CD4-positive, alpha-beta T cell (primary cell): ENCODE measurements at regions not wholly inside any gene's neighbourhood (a gene's known extent, or its start where the extent isn't known, plus 50 kb on each side); places are given as distances from the start of the nearest gene placed in this dataset.

Source experiments
- ATAC-seq: fragments of 200-7000 bp; cut with Tn5 transposase; one replicate; pipeline ENCODE4 v1.10.0; 2022; ENCODE audit warnings: mild to moderate bottlenecking; ENCODE audit not compliant: poor library complexity
- CTCF ChIA-PET: fragments of 350-600 bp; sonication (Branson Sonifier 250); formaldehyde crosslinking; loops from one replicate; lab custom pipeline; 2021; ENCODE audit warnings: antibody characterized with exemption, inconsistent platforms; lab: Charles Lee
- POLR2A ChIA-PET: fragments of 350-600 bp; sonication (Branson Sonifier 250); formaldehyde crosslinking; loops from one replicate; lab custom pipeline; 2021; ENCODE audit warnings: antibody characterized with exemption, inconsistent platforms; lab: Charles Lee
- DNase-seq, 14 experiments: peaks; one replicate each; pipeline ENCODE4 v3.0.0-alpha.2; 2013 to 2020; ENCODE audit warnings: mixed read lengths in 2 of 14
- H3K27ac ChIP-seq, 2 donors: one replicate each; pipeline versions ENCODE4 v1.5.1 to v1.7.0; 2013; ENCODE audit warnings: low read length in 2 of 2, low read depth in 1 of 2, mild to moderate bottlenecking in 1 of 2
- H3K27me3 ChIP-seq, 2 experiments: 1 replicate in 1 of 2; 2 replicates in 1 of 2; pipeline versions ENCODE4 v1.6.1 to v1.7.0; 2013; ENCODE audit warnings: low read length in 2 of 2, control low read depth in 1 of 2, mild to moderate bottlenecking in 1 of 2, moderate library complexity in 1 of 2; ENCODE audit not compliant: insufficient read depth in 2 of 2, control insufficient read depth in 1 of 2
- H3K36me3 ChIP-seq: one replicate; pipeline ENCODE4 v1.6.1; 2013; ENCODE audit warnings: low read length, control low read depth; ENCODE audit not compliant: insufficient read depth
- H3K4me1 ChIP-seq: one replicate; pipeline ENCODE4 v1.6.1; 2013; ENCODE audit warnings: low read length, control low read depth; ENCODE audit not compliant: insufficient read depth
- H3K4me3 ChIP-seq: one replicate; pipeline ENCODE4 v1.5.1; 2013; ENCODE audit warnings: mild to moderate bottlenecking, low read length, moderate library complexity
- H3K9me3 ChIP-seq, 2 experiments: 1 replicate in 1 of 2; 2 replicates in 1 of 2; pipeline versions ENCODE4 v1.6.1 to v1.7.0; 2013; ENCODE audit warnings: low read length in 2 of 2, mild to moderate bottlenecking in 2 of 2, control low read depth in 1 of 2, moderate library complexity in 1 of 2; ENCODE audit not compliant: control insufficient read depth in 1 of 2, insufficient read depth in 1 of 2
- H3K27ac Mint-ChIP-seq: one replicate; pipeline ENCODE4 v1.8.0; 2020; ENCODE audit warnings: mixed read lengths
- H3K27me3 Mint-ChIP-seq: one replicate; pipeline ENCODE4 v1.8.0; 2021; ENCODE audit warnings: mixed read lengths
- H3K36me3 Mint-ChIP-seq: one replicate; pipeline ENCODE4 v1.8.0; 2021; ENCODE audit warnings: low read depth, mixed read lengths
- H3K4me1 Mint-ChIP-seq: one replicate; pipeline ENCODE4 v1.8.0; 2021; ENCODE audit warnings: low read depth, mixed read lengths
- H3K4me3 Mint-ChIP-seq: one replicate; pipeline ENCODE4 v1.8.0; 2020; ENCODE audit warnings: mild to moderate bottlenecking, mixed read lengths
- H3K9me3 Mint-ChIP-seq: one replicate; pipeline ENCODE4 v1.8.0; 2020; ENCODE audit warnings: mixed read lengths
- intact Hi-C, 2 experiments: fragments of 100-400 bp; cut with DNase I in 1 of 2; cut with micrococcal nuclease in 1 of 2; formaldehyde crosslinking; loops; one replicate each; pipeline versions ENCODE4 v1.15.1 to v1.9.0; 2023 to 2025; cut with DNase I, micrococcal nuclease
- TF ChIP-seq, protein P1 (sequence below): fragments of 200-600 bp; IDR thresholded peaks from one replicate; pipeline ENCODE4 v1.8.0; 2022; ENCODE audit warnings: antibody characterized with exemption, mild to moderate bottlenecking

DNA sequence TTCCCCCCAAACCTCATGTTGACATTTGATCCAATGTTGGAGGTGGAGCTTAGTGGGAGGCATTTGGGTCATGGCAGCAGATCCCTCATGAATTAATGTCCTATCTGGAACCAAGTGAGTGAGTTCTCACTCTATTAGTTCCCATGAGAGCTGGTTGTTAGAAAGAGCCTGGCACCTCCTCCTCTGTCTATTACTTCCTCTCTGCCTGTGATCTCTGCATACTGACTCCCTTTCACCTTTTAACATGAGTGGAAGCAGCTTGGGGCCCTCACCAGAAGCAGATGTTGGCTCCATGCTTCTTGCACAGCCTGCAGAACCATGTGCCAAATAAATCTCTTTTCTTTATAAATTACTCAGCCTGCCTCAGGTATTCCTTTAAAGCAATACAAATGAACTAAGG lies 127.3 kb upstream of the RALGAPA2 start:
- ChIA-PET POLR2A (no interaction called here), CTCF (no interaction called here)
- Mint-ChIP-seq H3K4me3 (no peak overlapping the region), H3K27me3 (peaks cover 24% of the 10 kb centered on the region), H3K4me1 (no peaks in the 10 kb centered on the region), H3K27ac (no peak overlapping the region), H3K36me3 (no peaks in the 10 kb centered on the region), H3K9me3 (no peaks in the 10 kb centered on the region)
- TF ChIP-seq, protein P1, sequence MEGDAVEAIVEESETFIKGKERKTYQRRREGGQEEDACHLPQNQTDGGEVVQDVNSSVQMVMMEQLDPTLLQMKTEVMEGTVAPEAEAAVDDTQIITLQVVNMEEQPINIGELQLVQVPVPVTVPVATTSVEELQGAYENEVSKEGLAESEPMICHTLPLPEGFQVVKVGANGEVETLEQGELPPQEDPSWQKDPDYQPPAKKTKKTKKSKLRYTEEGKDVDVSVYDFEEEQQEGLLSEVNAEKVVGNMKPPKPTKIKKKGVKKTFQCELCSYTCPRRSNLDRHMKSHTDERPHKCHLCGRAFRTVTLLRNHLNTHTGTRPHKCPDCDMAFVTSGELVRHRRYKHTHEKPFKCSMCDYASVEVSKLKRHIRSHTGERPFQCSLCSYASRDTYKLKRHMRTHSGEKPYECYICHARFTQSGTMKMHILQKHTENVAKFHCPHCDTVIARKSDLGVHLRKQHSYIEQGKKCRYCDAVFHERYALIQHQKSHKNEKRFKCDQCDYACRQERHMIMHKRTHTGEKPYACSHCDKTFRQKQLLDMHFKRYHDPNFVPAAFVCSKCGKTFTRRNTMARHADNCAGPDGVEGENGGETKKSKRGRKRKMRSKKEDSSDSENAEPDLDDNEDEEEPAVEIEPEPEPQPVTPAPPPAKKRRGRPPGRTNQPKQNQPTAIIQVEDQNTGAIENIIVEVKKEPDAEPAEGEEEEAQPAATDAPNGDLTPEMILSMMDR = no peak
- Histone ChIP-seq H3K27ac (no peak overlapping the region), H3K27me3 (peaks cover 4 to 8% of the 10 kb centered on the region in 2 experiments), H3K36me3 (no peaks in the 10 kb centered on the region), H3K9me3 (no peaks in the 10 kb centered on the region), H3K4me1 (no peaks in the 10 kb centered on the region), H3K4me3 (no peak overlapping the region)
- intact Hi-C loops = no loop called here
- no peak for ATAC-seq
- no peak for DNase-seq

DNA sequence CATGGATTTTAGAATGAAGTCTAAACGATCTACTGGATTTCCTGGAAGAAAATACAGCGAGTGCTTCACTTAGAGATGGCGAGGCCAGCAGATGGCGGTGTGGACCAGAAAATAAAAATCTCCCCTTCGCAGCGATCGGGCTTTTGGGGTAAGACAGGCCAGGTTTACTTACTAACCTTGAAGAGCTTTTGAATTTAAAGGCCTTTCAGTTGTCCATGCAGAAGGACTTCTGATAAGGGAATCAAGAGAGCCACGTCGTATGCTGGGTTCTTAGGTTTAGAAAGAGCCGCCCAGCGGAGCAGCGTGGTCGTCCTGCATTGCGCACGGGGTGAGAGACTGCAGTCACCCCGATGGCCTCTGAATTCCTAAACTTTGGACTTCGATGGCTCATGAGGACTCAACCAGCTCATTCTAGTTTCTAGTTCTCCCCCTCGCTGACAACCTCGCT lies 125.2 kb upstream of the RALGAPA2 start:
- no peak overlapping the region for H3K27ac ChIP-seq
- Mint-ChIP-seq H3K36me3 (no peaks in the 10 kb centered on the region), H3K9me3 (no peaks in the 10 kb centered on the region), H3K4me1 (no peaks in the 10 kb centered on the region), H3K4me3 (no peak overlapping the region), H3K27ac (no peak overlapping the region), H3K27me3 (peaks cover 36% of the 10 kb centered on the region)
- H3K4me3 ChIP-seq = no peak overlapping the region
- no peaks in the 10 kb centered on the region for H3K9me3 ChIP-seq
- DNase-seq (peak in 9 of 14 experiments; percentile 2 to 45 (median 19)), ATAC-seq (no peak)
- ChIA-PET CTCF (interaction anchor here (1.1 to 1.5 kb wide), 2 partner anchors 12 to 23 kb away, joined by 3 to 4 read pairs; no protein-coding TSS in a partner anchor), POLR2A (no interaction called here)
- H3K27me3 ChIP-seq = peaks cover 4 to 8% of the 10 kb centered on the region in 2 experiments
- H3K36me3 ChIP-seq = no peaks in the 10 kb centered on the region
- H3K4me1 ChIP-seq = no peaks in the 10 kb centered on the region
- intact Hi-C loops = no loop called here
- TF ChIP-seq, protein P1 = peak; percentile 28

DNA sequence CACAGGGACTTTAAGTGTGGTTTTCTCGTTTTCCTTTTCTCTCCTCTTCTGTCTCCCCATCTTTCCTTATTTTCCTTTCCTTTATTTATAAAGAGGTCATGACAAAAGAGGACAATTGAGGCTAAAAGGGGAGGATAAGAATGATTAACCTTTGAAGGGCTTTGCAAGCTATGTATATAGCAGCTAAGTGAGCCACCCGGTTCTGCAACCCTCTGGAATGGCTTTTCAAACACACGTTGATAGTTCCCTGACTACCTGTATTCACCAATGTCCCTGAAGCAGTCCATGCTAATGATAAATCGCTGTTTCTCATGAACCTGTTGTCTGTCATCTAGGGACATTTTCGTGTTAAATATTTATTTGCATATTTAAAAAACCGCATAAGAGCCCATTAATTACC lies 124.4 kb upstream of the RALGAPA2 start:
- Histone ChIP-seq H3K27ac (no peak overlapping the region), H3K9me3 (no peaks in the 10 kb centered on the region), H3K4me1 (no peaks in the 10 kb centered on the region), H3K4me3 (no peak overlapping the region), H3K27me3 (peaks cover 4 to 8% of the 10 kb centered on the region in 2 experiments), H3K36me3 (no peaks in the 10 kb centered on the region)
- ChIA-PET CTCF (interaction anchor here (1.5 kb wide), 1 partner anchor 23 kb away, joined by 3 read pairs; no protein-coding TSS in a partner anchor), POLR2A (no interaction called here)
- intact Hi-C loops = no loop called here
- ATAC-seq (no peak), DNase-seq (no peak)
- no peaks in the 10 kb centered on the region for H3K36me3 Mint-ChIP-seq
- H3K27me3 Mint-ChIP-seq = peaks cover 32% of the 10 kb centered on the region
- no peaks in the 10 kb centered on the region for H3K9me3 Mint-ChIP-seq
- no peaks in the 10 kb centered on the region for H3K4me1 Mint-ChIP-seq
- no peak overlapping the region for H3K27ac Mint-ChIP-seq
- TF ChIP-seq, protein P1 = no peak
- no peak overlapping the region for H3K4me3 Mint-ChIP-seq
